ENCODE measurements at regions not wholly inside any gene's neighbourhood (a gene's known extent, or its start where the extent isn't known, plus 50 kb on each side); places are given as distances from the start of the nearest gene placed in this dataset.

- intact Hi-C loops (cut with DNase I): no loop called here
- H3K27me3 ChIP-seq: no peaks in the 10 kb centered on the region
- TF ChIP-seq CTCF (IDR thresholded peaks at IDR 0.05) (no peak), POLR2A (IDR thresholded peaks at IDR 0.05) (no peak)
- no peaks in the 10 kb centered on the region for H3K9me3 ChIP-seq
- H3K4me1 ChIP-seq: peaks cover 0 to 4% of the 10 kb centered on the region in 2 donors
- no peak for DNase-seq
- H3K4me3 ChIP-seq (replicated peaks in 1 of 3): no peak overlapping the region
- no peaks in the 10 kb centered on the region for H3K36me3 ChIP-seq
- no peak overlapping the region for H3K27ac ChIP-seq
- 87 to 92% methylated on average over 7 of the region's 7 CpGs for WGBS, 2 donors
Measured at GRCh38 chr2:10981451-10981850, 69.7 kb downstream of the KCNF1 start.

- H3K4me1 ChIP-seq: peaks cover 0 to 4% of the 10 kb centered on the region in 2 donors
- no peaks in the 10 kb centered on the region for H3K36me3 ChIP-seq
- H3K4me3 ChIP-seq (replicated peaks in 1 of 3): no peak overlapping the region
- TF ChIP-seq CTCF (IDR thresholded peaks at IDR 0.05) (no peak), POLR2A (IDR thresholded peaks at IDR 0.05) (no peak)
- no peaks in the 10 kb centered on the region for H3K9me3 ChIP-seq
- H3K27ac ChIP-seq: no peak overlapping the region
- DNase-seq: no peak
- intact Hi-C loops (cut with DNase I): no loop called here
- 81 to 91% methylated on average over 12 to 13 of the region's 13 CpGs for WGBS, 2 donors
- no peaks in the 10 kb centered on the region for H3K27me3 ChIP-seq
Measured at GRCh38 chr2:10981941-10982431, 70.3 kb downstream of the KCNF1 start.

GRCh38 chr2:10982931-10983701, 71.4 kb downstream of the KCNF1 start:
- DNase-seq: no peak
- intact Hi-C loops (cut with DNase I): no loop called here
- Histone ChIP-seq H3K27me3 (no peaks in the 10 kb centered on the region), H3K27ac (no peak overlapping the region), H3K4me3 (replicated peaks in 1 of 3) (no peak overlapping the region), H3K36me3 (no peaks in the 10 kb centered on the region), H3K4me1 (peaks cover 0 to 4% of the 10 kb centered on the region in 2 donors), H3K9me3 (no peaks in the 10 kb centered on the region)
- TF ChIP-seq POLR2A (IDR thresholded peaks at IDR 0.05) (no peak), CTCF (IDR thresholded peaks at IDR 0.05) (no peak)
- 62 to 78% methylated on average over 20 to 25 of the region's 25 CpGs for WGBS, 2 donors

- no peak overlapping the region for H3K4me3 ChIP-seq (replicated peaks in 1 of 3)
- 69 to 73% methylated on average over 9 to 12 of the region's 12 CpGs for WGBS, 2 donors
- H3K9me3 ChIP-seq: no peaks in the 10 kb centered on the region
- DNase-seq: no peak
- TF ChIP-seq POLR2A (IDR thresholded peaks at IDR 0.05) (no peak), CTCF (IDR thresholded peaks at IDR 0.05) (no peak)
- no peak overlapping the region for H3K27ac ChIP-seq
- no peaks in the 10 kb centered on the region for H3K36me3 ChIP-seq
- intact Hi-C loops (cut with DNase I): no loop called here
- peaks cover 0 to 4% of the 10 kb centered on the region in 2 donors for H3K4me1 ChIP-seq
- no peaks in the 10 kb centered on the region for H3K27me3 ChIP-seq
Measured at GRCh38 chr2:10983711-10984110, 72.0 kb downstream of the KCNF1 start.

GRCh38 chr2:10984418-10985135, 72.8 kb downstream of the KCNF1 start:
- Histone ChIP-seq H3K27ac (no peak overlapping the region), H3K36me3 (no peaks in the 10 kb centered on the region), H3K4me3 (replicated peaks in 1 of 3) (no peak overlapping the region), H3K9me3 (no peaks in the 10 kb centered on the region), H3K27me3 (no peaks in the 10 kb centered on the region), H3K4me1 (peaks cover 0 to 4% of the 10 kb centered on the region in 2 donors)
- no peak for DNase-seq
- intact Hi-C loops (cut with DNase I): no loop called here
- whole genome bisulfite sequencing, 2 donors: 84 to 85% methylated on average over 6 of the region's 6 CpGs
- TF ChIP-seq CTCF (IDR thresholded peaks at IDR 0.05): no peak
- no peak for TF ChIP-seq POLR2A (IDR thresholded peaks at IDR 0.05)

Measured in thyroid gland (tissue), 4 donors.